ENCODE measurements at regions not wholly inside any gene's neighbourhood (a gene's known extent, or its start where the extent isn't known, plus 50 kb on each side); places are given as distances from the start of the nearest gene placed in this dataset.

DNA sequence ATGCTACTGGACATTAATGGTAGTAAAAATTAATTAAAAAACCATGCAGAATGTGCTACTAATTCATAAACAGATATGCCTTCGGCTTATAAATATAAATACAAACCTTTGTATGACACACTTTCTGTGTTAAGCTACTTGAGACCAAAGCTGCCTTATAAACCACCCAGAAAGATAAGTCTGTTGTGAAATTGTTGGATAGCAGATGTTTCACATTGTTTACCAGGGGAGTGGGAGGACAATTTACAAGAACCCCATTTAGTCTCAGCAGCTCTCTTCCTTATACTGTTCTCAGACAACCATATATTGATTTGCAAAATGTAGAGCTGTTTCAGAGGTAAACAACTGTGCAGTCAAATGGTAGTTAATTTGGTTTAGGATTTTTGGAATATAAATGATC is 524.4 kb downstream of the PRR16 start:
- POLR2A ChIA-PET = no interaction called here
- peaks cover 0 to 8% of the 10 kb centered on the region in 2 experiments; a peak in 1 of 4 replicates for H3K4me1 ChIP-seq (ENCODE audit: control insufficient read depth in 1 of 2, insufficient read depth in 2 of 2, low read depth in 1 of 2, low read length in 1 of 2)
- H3K4me3 ChIP-seq (ENCODE audit: low read depth in 2 of 2, low read length in 1 of 2) = no peak overlapping the region
- 78% methylated on average over 1 of the region's 1 CpG for WGBS (ENCODE audit: low lambda C conversion rate)
- no peaks in the 10 kb centered on the region for H3K36me3 ChIP-seq (replicated peaks in 1 of 2; ENCODE audit: control insufficient read depth in 1 of 2, insufficient read depth in 2 of 2, low read length in 1 of 2)
- DNase-seq = no peak
- H2AFZ ChIP-seq (ENCODE audit: low read depth) = no peak overlapping the region
- H3K9me2 ChIP-seq = no peaks in the 10 kb centered on the region
- H3F3A ChIP-seq (replicated peaks; ENCODE audit: insufficient read depth) = no peaks in the 10 kb centered on the region
- H3K79me2 ChIP-seq (ENCODE audit: insufficient read depth) = no peaks in the 10 kb centered on the region
- CTCF ChIA-PET = interaction anchor here (1.4 kb wide), 1 partner anchor 9 kb away, joined by 3 read pairs; no protein-coding TSS in a partner anchor
- H3K9me3 ChIP-seq = no peaks in the 10 kb centered on the region
- H3K27ac ChIP-seq (ENCODE audit: low read depth in 2 of 2, low read length in 1 of 2) = no peak overlapping the region
- no peaks in the 10 kb centered on the region for H3K27me3 ChIP-seq (ENCODE audit: insufficient read depth)
- H3K4me2 ChIP-seq = no peak overlapping the region
- H3K9ac ChIP-seq = no peak overlapping the region
- H4K20me1 ChIP-seq (ENCODE audit: insufficient read depth) = no peaks in the 10 kb centered on the region
- TF ChIP-seq RCOR1 (IDR thresholded peaks at IDR 0.05; ENCODE audit: low read length) = no peak
- TF ChIP-seq CTCF (IDR thresholded peaks at IDR 0.05) = no peak
- no peak for TF ChIP-seq YY1 (IDR thresholded peaks at IDR 0.05; ENCODE audit: low read depth)
- TF ChIP-seq TEAD4 (IDR thresholded peaks at IDR 0.05; ENCODE audit: borderline replicate concordance, insufficient read depth) = no peak
- no peak for TF ChIP-seq NFIC (IDR thresholded peaks at IDR 0.05; ENCODE audit: borderline replicate concordance)
- TF ChIP-seq MXI1 (IDR thresholded peaks at IDR 0.05; ENCODE audit: low read depth, low read length) = no peak

GRCh38 chr5:120988941-120989340 is 524.8 kb downstream of the PRR16 start:
- no peaks in the 10 kb centered on the region for H4K20me1 ChIP-seq (ENCODE audit: insufficient read depth)
- H3K9me2 ChIP-seq = no peaks in the 10 kb centered on the region
- H3K27me3 ChIP-seq (ENCODE audit: insufficient read depth) = no peaks in the 10 kb centered on the region
- H3F3A ChIP-seq (replicated peaks; ENCODE audit: insufficient read depth) = no peaks in the 10 kb centered on the region
- H3K9me3 ChIP-seq = no peaks in the 10 kb centered on the region
- ChIA-PET POLR2A (no interaction called here), CTCF (interaction anchor here (1.4 kb wide), 1 partner anchor 9 kb away, joined by 3 read pairs; no protein-coding TSS in a partner anchor)
- no peak overlapping the region for H3K9ac ChIP-seq
- H3K4me3 ChIP-seq (ENCODE audit: low read depth in 2 of 2, low read length in 1 of 2) = no peak overlapping the region
- no peak for DNase-seq
- no peaks in the 10 kb centered on the region for H3K79me2 ChIP-seq (ENCODE audit: insufficient read depth)
- H3K27ac ChIP-seq (ENCODE audit: low read depth in 2 of 2, low read length in 1 of 2) = no peak overlapping the region
- no peaks in the 10 kb centered on the region for H3K36me3 ChIP-seq (replicated peaks in 1 of 2; ENCODE audit: control insufficient read depth in 1 of 2, insufficient read depth in 2 of 2, low read length in 1 of 2)
- H3K4me1 ChIP-seq (ENCODE audit: control insufficient read depth in 1 of 2, insufficient read depth in 2 of 2, low read depth in 1 of 2, low read length in 1 of 2) = peaks cover 0 to 8% of the 10 kb centered on the region in 2 experiments; a peak in 1 of 4 replicates
- no peak overlapping the region for H3K4me2 ChIP-seq
- no peak overlapping the region for H2AFZ ChIP-seq (ENCODE audit: low read depth)
- TF ChIP-seq RAD21 (IDR thresholded peaks at IDR 0.05; ENCODE audit: low read length) (no peak), FOXM1 (IDR thresholded peaks at IDR 0.05; ENCODE audit: low read depth) (no peak), RXRA (IDR thresholded peaks at IDR 0.05; ENCODE audit: borderline replicate concordance, low read depth) (no peak), EZH2phosphoT487 (IDR thresholded peaks at IDR 0.05; ENCODE audit: borderline replicate concordance, low read depth) (no peak), CTCF (IDR thresholded peaks at IDR 0.05) (no peak), GABPA (IDR thresholded peaks at IDR 0.05; ENCODE audit: low read depth) (no peak), MXI1 (IDR thresholded peaks at IDR 0.05; ENCODE audit: low read depth, low read length) (no peak), GATA2 (CRISPR knock-in tag; IDR thresholded peaks at IDR 0.05) (no peak), USF1 (IDR thresholded peaks at IDR 0.05; ENCODE audit: borderline replicate concordance, low read depth) (no peak), SMC3 (IDR thresholded peaks at IDR 0.05; ENCODE audit: low read depth, low read length) (no peak), EP300 (IDR thresholded peaks at IDR 0.05; ENCODE audit: borderline replicate concordance in 1 of 2, low read depth in 1 of 2, low read length in 1 of 2) (no peak), USF2 (IDR thresholded peaks at IDR 0.05; ENCODE audit: borderline replicate concordance, low read depth, low read length) (no peak), JUND (IDR thresholded peaks at IDR 0.05) (no peak)
- TF ChIP-seq, protein P1, sequence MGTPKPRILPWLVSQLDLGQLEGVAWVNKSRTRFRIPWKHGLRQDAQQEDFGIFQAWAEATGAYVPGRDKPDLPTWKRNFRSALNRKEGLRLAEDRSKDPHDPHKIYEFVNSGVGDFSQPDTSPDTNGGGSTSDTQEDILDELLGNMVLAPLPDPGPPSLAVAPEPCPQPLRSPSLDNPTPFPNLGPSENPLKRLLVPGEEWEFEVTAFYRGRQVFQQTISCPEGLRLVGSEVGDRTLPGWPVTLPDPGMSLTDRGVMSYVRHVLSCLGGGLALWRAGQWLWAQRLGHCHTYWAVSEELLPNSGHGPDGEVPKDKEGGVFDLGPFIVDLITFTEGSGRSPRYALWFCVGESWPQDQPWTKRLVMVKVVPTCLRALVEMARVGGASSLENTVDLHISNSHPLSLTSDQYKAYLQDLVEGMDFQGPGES (IDR thresholded peaks at IDR 0.05; ENCODE audit: low read depth, low read length) = no peak
- TF ChIP-seq, protein P2, sequence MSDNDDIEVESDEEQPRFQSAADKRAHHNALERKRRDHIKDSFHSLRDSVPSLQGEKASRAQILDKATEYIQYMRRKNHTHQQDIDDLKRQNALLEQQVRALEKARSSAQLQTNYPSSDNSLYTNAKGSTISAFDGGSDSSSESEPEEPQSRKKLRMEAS (IDR thresholded peaks at IDR 0.05; ENCODE audit: low read depth) = no peak

Measured in SK-N-SH (cell line).